Upper lobe of left lung (tissue), 6 donors: ENCODE measurements at regions not wholly inside any gene's neighbourhood (a gene's known extent, or its start where the extent isn't known, plus 50 kb on each side); places are given as distances from the start of the nearest gene placed in this dataset.

Source experiments
- ATAC-seq, 2 donors: fragments of 200-7000 bp; cut with Tn5 transposase; one replicate each; pipeline ENCODE4 v1.9.1; 2022; ENCODE audit warnings: mild to moderate bottlenecking in 2 of 2, moderate library complexity in 2 of 2; ENCODE audit not compliant: low FRiP score in 2 of 2
- DNase-seq, 2 donors: peaks; one replicate each; pipeline ENCODE4 v3.0.0-alpha.2; 2019 to 2020
- H3K27ac ChIP-seq, 4 donors: fragments of 200-600 bp; sonication (generic); one replicate each; pipeline ENCODE4 v1.5.1; 2016 to 2019
- H3K27me3 ChIP-seq, 4 donors: fragments of 200-600 bp; sonication (generic); one replicate each; pipeline ENCODE4 v1.5.1; 2017 to 2019
- H3K36me3 ChIP-seq, 4 donors: fragments of 200-600 bp; sonication (generic); one replicate each; pipeline ENCODE4 v1.5.1; 2016 to 2019
- H3K4me1 ChIP-seq, 4 donors: fragments of 200-600 bp; sonication (generic); one replicate each; pipeline ENCODE4 v1.5.1; 2018 to 2019
- H3K4me3 ChIP-seq, 4 donors: fragments of 200-600 bp; sonication (generic); one replicate each; pipeline ENCODE4 v1.5.1; 2017 to 2019; ENCODE audit warnings: mild to moderate bottlenecking in 2 of 4, moderate library complexity in 1 of 4
- H3K9me3 ChIP-seq, 4 donors: fragments of 200-600 bp; sonication (generic); one replicate each; pipeline ENCODE4 v1.5.1; 2018 to 2019
- CTCF ChIP-seq, 6 experiments: fragments of 450-650 bp in 4 of 6; fragments of 200-600 bp in 2 of 6; sonication (generic) in 2 of 6; IDR thresholded peaks; one replicate each; pipeline ENCODE4 v1.5.1; 2016 to 2019; ENCODE audit warnings: antibody characterized with exemption in 6 of 6
- EP300 ChIP-seq, 4 donors: sonication (generic); formaldehyde crosslinking; IDR thresholded peaks; one replicate each; pipeline ENCODE4 v1.5.1; 2017; ENCODE audit warnings: antibody characterized with exemption in 4 of 4, control low read depth in 2 of 4
- POLR2A ChIP-seq, 4 donors: fragments of 450-650 bp; IDR thresholded peaks; one replicate each; pipeline ENCODE4 v1.5.1; 2016 to 2017; ENCODE audit warnings: antibody characterized with exemption in 4 of 4, mild to moderate bottlenecking in 2 of 4
- POLR2AphosphoS5 ChIP-seq, 2 donors: sonication (generic); formaldehyde crosslinking; IDR thresholded peaks; one replicate each; pipeline ENCODE4 v1.5.1; 2017; ENCODE audit warnings: antibody characterized with exemption in 2 of 2
- WGBS, 2 donors: methylation state at CpG; one replicate each; pipeline ENCODE4 v1.1.5; 2017 to 2018; 5-methylcytosine and 5-hydroxymethylcytosine counted together
- donor health status: DM: no; HTN: no; CAD: no; lungs with moderate emphysema.
- donor health status: DM: no; HTN: yes; CAD: no; lungs with severe emphysema.

GRCh38 chr4:15255537-15255936, 172.3 kb upstream of the C1QTNF7 start:
- ATAC-seq: no peak
- TF ChIP-seq POLR2A (IDR thresholded peaks at IDR 0.05): no peak
- no peak for TF ChIP-seq CTCF (IDR thresholded peaks at IDR 0.05)
- no peak for TF ChIP-seq EP300 (IDR thresholded peaks at IDR 0.05)
- TF ChIP-seq POLR2AphosphoS5 (IDR thresholded peaks at IDR 0.05): no peak
- 68 to 72% methylated on average over 4 of the region's 4 CpGs for WGBS, 2 donors

DNA sequence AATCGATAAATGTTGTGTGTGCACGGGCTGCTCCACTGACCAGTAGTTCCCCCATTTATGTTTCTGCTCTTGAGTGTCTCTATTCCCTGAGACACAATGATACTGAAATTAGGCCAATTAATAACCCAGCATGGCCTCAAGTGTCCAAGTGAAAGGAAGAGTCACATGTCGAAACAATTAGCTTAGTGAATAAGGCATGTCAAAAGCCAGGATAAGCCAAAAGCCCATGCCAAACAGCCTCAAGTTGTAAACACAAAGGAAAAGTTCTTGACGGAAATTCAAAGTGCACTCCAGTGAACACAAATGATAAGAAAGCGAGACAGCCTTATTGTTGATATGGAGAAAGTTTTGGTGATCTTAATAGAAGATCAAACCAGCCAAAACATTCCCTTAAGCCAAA, 167.1 kb upstream of the C1QTNF7 start:
- ATAC-seq: no peak
- 46 to 62% methylated on average over 5 of the region's 5 CpGs for WGBS, 2 donors
- Histone ChIP-seq H3K27me3 (no peaks in the 10 kb centered on the region), H3K4me3 (no peak overlapping the region), H3K4me1 (no peaks in the 10 kb centered on the region), H3K27ac (no peak overlapping the region), H3K9me3 (peaks cover 0 to 4% (median 0%) of the 10 kb centered on the region in 4 donors), H3K36me3 (no peaks in the 10 kb centered on the region)
- no peak for DNase-seq
- no peak for TF ChIP-seq POLR2AphosphoS5 (IDR thresholded peaks at IDR 0.05)
- no peak for TF ChIP-seq POLR2A (IDR thresholded peaks at IDR 0.05)
- no peak for TF ChIP-seq EP300 (IDR thresholded peaks at IDR 0.05)
- no peak for TF ChIP-seq CTCF (IDR thresholded peaks at IDR 0.05)

More at GRCh38 chr4:15255537-15255936, 172.3 kb upstream of the C1QTNF7 start:
- H3K4me3 ChIP-seq: no peak overlapping the region
- H3K27ac ChIP-seq: no peak overlapping the region
- no peaks in the 10 kb centered on the region for H3K36me3 ChIP-seq
- H3K9me3 ChIP-seq: no peaks in the 10 kb centered on the region
- no peaks in the 10 kb centered on the region for H3K4me1 ChIP-seq
- no peaks in the 10 kb centered on the region for H3K27me3 ChIP-seq
- DNase-seq: no peak

GRCh38 chr4:15262396-15262795, 165.4 kb upstream of the C1QTNF7 start:
- TF ChIP-seq CTCF (IDR thresholded peaks at IDR 0.05) (no peak), EP300 (IDR thresholded peaks at IDR 0.05) (no peak), POLR2A (IDR thresholded peaks at IDR 0.05) (no peak), POLR2AphosphoS5 (IDR thresholded peaks at IDR 0.05) (no peak)
- H3K4me3 ChIP-seq: no peak overlapping the region
- ATAC-seq (no peak), DNase-seq (no peak)
- H3K9me3 ChIP-seq: peaks cover 0 to 5% (median 0%) of the 10 kb centered on the region in 4 donors
- no peaks in the 10 kb centered on the region for H3K4me1 ChIP-seq
- H3K27ac ChIP-seq: no peak overlapping the region
- no peaks in the 10 kb centered on the region for H3K27me3 ChIP-seq
- no peaks in the 10 kb centered on the region for H3K36me3 ChIP-seq

GRCh38 chr4:15270201-15270600, 157.6 kb upstream of the C1QTNF7 start:
- peaks cover 0 to 12% (median 8%) of the 10 kb centered on the region in 4 donors for H3K9me3 ChIP-seq
- H3K27me3 ChIP-seq: no peaks in the 10 kb centered on the region
- H3K36me3 ChIP-seq: no peaks in the 10 kb centered on the region
- H3K4me1 ChIP-seq: no peaks in the 10 kb centered on the region
- no peak for ATAC-seq
- 83 to 92% methylated on average over 2 of the region's 2 CpGs for WGBS, 2 donors
- no peak overlapping the region for H3K4me3 ChIP-seq
- TF ChIP-seq CTCF (IDR thresholded peaks at IDR 0.05): no peak
- TF ChIP-seq POLR2AphosphoS5 (IDR thresholded peaks at IDR 0.05): no peak
- no peak for TF ChIP-seq POLR2A (IDR thresholded peaks at IDR 0.05)
- no peak for TF ChIP-seq EP300 (IDR thresholded peaks at IDR 0.05)
- DNase-seq: no peak
- no peak overlapping the region for H3K27ac ChIP-seq

DNA sequence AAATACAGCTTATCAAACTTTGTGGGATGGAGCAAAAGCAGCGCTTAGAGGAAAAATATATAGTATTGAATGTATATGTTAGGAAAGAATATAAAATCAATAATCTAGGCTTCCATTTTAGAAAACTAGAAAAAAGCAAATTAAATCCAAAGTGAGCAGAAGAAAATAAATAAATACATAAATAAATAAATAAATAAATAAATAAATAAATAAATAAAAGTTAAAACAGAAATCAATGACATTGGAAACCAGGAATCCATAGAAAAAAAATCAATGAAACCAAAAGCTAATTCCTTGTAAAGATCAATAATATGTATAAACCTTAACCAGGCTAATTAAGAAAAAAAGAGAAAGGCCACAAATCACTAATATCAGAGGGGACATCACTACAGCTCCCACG, 141.8 kb upstream of the C1QTNF7 start:
- no peak overlapping the region for H3K4me3 ChIP-seq
- H3K27ac ChIP-seq: no peak overlapping the region
- H3K36me3 ChIP-seq: no peaks in the 10 kb centered on the region
- no peaks in the 10 kb centered on the region for H3K4me1 ChIP-seq
- WGBS, 2 donors: 95% methylated on average over 2 of the region's 2 CpGs
- no peaks in the 10 kb centered on the region for H3K9me3 ChIP-seq
- H3K27me3 ChIP-seq: no peaks in the 10 kb centered on the region
- DNase-seq (no peak), ATAC-seq (no peak)
- no peak for TF ChIP-seq POLR2A (IDR thresholded peaks at IDR 0.05)
- TF ChIP-seq EP300 (IDR thresholded peaks at IDR 0.05): no peak
- no peak for TF ChIP-seq CTCF (IDR thresholded peaks at IDR 0.05)
- no peak for TF ChIP-seq POLR2AphosphoS5 (IDR thresholded peaks at IDR 0.05)
